ENCODE measurements at regions not wholly inside any gene's neighbourhood (a gene's known extent, or its start where the extent isn't known, plus 50 kb on each side); places are given as distances from the start of the nearest gene placed in this dataset.

- TF ChIP-seq CTCF (IDR thresholded peaks at IDR 0.05): no peak
- H3K9me3 ChIP-seq: no peaks in the 10 kb centered on the region
- no peak overlapping the region for H3K4me3 ChIP-seq
- H3K4me1 ChIP-seq: no peaks in the 10 kb centered on the region
- no peaks in the 10 kb centered on the region for H3K27me3 ChIP-seq (ENCODE audit: insufficient read depth in 3 of 3, low read length in 2 of 3)
- no peaks in the 10 kb centered on the region for H3K36me3 ChIP-seq (ENCODE audit: insufficient read depth in 1 of 2, low read depth in 1 of 2)
- intact Hi-C loops (cut with DNase I): no loop called here
- WGBS, 3 donors: 77 to 87% (median 83%) methylated on average over 3 of the region's 3 CpGs
- H3K27ac ChIP-seq: no peak overlapping the region
- no peak for DNase-seq
- no peak for ATAC-seq
Measured at GRCh38 chr13:86567119-86567518, 767.9 kb upstream of the SLITRK6 start.

GRCh38 chr13:86569119-86569518 is 769.9 kb upstream of the SLITRK6 start:
- no peaks in the 10 kb centered on the region for H3K4me1 ChIP-seq
- no peak for DNase-seq
- no peak for TF ChIP-seq CTCF (IDR thresholded peaks at IDR 0.05)
- 84 to 93% (median 87%) methylated on average over 1 of the region's 1 CpG for WGBS, 3 donors
- H3K27me3 ChIP-seq (ENCODE audit: insufficient read depth in 3 of 3, low read length in 2 of 3): no peaks in the 10 kb centered on the region
- H3K36me3 ChIP-seq (ENCODE audit: insufficient read depth in 1 of 2, low read depth in 1 of 2): no peaks in the 10 kb centered on the region
- intact Hi-C loops (cut with DNase I): no loop called here
- ATAC-seq: no peak
- no peaks in the 10 kb centered on the region for H3K9me3 ChIP-seq
- no peak overlapping the region for H3K27ac ChIP-seq
- no peak overlapping the region for H3K4me3 ChIP-seq

GRCh38 chr13:86569974-86570373 is 770.8 kb upstream of the SLITRK6 start:
- no peak for DNase-seq
- H3K4me1 ChIP-seq: no peaks in the 10 kb centered on the region
- H3K9me3 ChIP-seq: no peaks in the 10 kb centered on the region
- no peak overlapping the region for H3K27ac ChIP-seq
- no peak for TF ChIP-seq CTCF (IDR thresholded peaks at IDR 0.05)
- ATAC-seq: no peak
- no peaks in the 10 kb centered on the region for H3K36me3 ChIP-seq (ENCODE audit: insufficient read depth in 1 of 2, low read depth in 1 of 2)
- intact Hi-C loops (cut with DNase I): no loop called here
- H3K27me3 ChIP-seq (ENCODE audit: insufficient read depth in 3 of 3, low read length in 2 of 3): no peaks in the 10 kb centered on the region
- no peak overlapping the region for H3K4me3 ChIP-seq

GRCh38 chr13:86572115-86572514 is 772.9 kb upstream of the SLITRK6 start:
- Histone ChIP-seq H3K36me3 (ENCODE audit: insufficient read depth in 1 of 2, low read depth in 1 of 2) (no peaks in the 10 kb centered on the region), H3K4me1 (no peaks in the 10 kb centered on the region), H3K4me3 (no peak overlapping the region), H3K27me3 (ENCODE audit: insufficient read depth in 3 of 3, low read length in 2 of 3) (no peaks in the 10 kb centered on the region), H3K27ac (no peak overlapping the region), H3K9me3 (no peaks in the 10 kb centered on the region)
- intact Hi-C loops (cut with DNase I): no loop called here
- no peak for DNase-seq
- WGBS, 3 donors: 25 to 37% (median 32%) methylated on average over 2 of the region's 2 CpGs
- ATAC-seq: no peak
- TF ChIP-seq CTCF (IDR thresholded peaks at IDR 0.05): no peak

- no peak for TF ChIP-seq CTCF (IDR thresholded peaks at IDR 0.05)
- Histone ChIP-seq H3K9me3 (no peaks in the 10 kb centered on the region), H3K4me1 (no peaks in the 10 kb centered on the region), H3K27ac (no peak overlapping the region), H3K4me3 (no peak overlapping the region), H3K27me3 (ENCODE audit: insufficient read depth in 3 of 3, low read length in 2 of 3) (no peaks in the 10 kb centered on the region), H3K36me3 (ENCODE audit: insufficient read depth in 1 of 2, low read depth in 1 of 2) (no peaks in the 10 kb centered on the region)
- ATAC-seq (no peak), DNase-seq (no peak)
- 73 to 79% (median 76%) methylated on average over 3 of the region's 3 CpGs for WGBS, 3 donors
- intact Hi-C loops (cut with DNase I): no loop called here
Measured at GRCh38 chr13:86579662-86580061, 780.4 kb upstream of the SLITRK6 start.
